ENCODE measurements at regions not wholly inside any gene's neighbourhood (a gene's known extent, or its start where the extent isn't known, plus 50 kb on each side); places are given as distances from the start of the nearest gene placed in this dataset.

GRCh38 chrX:477441-478012 is 90.8 kb upstream of the PPP2R3B start:
- no peaks in the 10 kb centered on the region for H3K9me3 ChIP-seq
- DNase-seq (ENCODE audit: low spot score), result no peak
- no peak overlapping the region for H3K4me3 ChIP-seq
- H3K36me3 ChIP-seq, result no peaks in the 10 kb centered on the region
- H3K27ac ChIP-seq, result no peak overlapping the region
- no peaks in the 10 kb centered on the region for H3K27me3 ChIP-seq
- TF ChIP-seq, protein P1, sequence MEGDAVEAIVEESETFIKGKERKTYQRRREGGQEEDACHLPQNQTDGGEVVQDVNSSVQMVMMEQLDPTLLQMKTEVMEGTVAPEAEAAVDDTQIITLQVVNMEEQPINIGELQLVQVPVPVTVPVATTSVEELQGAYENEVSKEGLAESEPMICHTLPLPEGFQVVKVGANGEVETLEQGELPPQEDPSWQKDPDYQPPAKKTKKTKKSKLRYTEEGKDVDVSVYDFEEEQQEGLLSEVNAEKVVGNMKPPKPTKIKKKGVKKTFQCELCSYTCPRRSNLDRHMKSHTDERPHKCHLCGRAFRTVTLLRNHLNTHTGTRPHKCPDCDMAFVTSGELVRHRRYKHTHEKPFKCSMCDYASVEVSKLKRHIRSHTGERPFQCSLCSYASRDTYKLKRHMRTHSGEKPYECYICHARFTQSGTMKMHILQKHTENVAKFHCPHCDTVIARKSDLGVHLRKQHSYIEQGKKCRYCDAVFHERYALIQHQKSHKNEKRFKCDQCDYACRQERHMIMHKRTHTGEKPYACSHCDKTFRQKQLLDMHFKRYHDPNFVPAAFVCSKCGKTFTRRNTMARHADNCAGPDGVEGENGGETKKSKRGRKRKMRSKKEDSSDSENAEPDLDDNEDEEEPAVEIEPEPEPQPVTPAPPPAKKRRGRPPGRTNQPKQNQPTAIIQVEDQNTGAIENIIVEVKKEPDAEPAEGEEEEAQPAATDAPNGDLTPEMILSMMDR (IDR thresholded peaks at IDR 0.05), result no peak
- H3K4me1 ChIP-seq, result no peaks in the 10 kb centered on the region

DNA sequence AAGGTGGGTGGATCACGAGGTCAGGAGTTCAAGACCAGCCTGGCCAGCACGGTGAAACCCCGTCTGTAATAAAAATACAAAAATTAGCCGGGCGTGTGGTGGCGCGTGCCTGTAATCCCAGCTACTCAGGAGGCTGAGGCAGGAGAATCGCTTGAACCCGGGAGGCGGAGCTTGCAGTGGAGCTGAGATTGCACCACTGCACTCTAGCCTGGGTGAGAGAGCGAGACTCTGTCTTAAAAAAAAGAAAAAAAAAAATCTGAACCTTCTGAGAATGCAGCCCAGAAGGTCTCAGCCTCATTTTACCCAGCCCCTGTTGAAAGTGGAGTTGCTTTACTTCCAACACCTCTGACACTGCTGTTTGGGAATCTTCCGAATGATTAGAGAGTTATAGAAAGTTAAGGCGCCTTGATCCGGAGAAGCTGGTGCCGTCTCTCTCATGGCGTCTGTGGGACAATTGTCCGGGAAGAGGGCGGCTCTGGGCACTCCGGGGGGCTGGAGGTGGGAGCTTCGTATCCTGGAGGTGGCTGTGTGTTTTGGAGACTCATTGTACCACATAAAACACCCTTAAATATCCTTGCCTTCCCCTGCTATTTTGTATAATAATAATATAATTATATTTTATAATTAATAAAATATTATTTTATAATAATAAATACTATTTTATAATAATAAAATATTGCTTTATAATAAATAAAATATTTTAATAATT is 92.7 kb upstream of the PPP2R3B start:
- no peak overlapping the region for H3K27ac ChIP-seq
- H3K4me3 ChIP-seq, result no peak overlapping the region
- no peaks in the 10 kb centered on the region for H3K36me3 ChIP-seq
- no peaks in the 10 kb centered on the region for H3K9me3 ChIP-seq
- DNase-seq (ENCODE audit: low spot score), result no peak
- TF ChIP-seq, protein P1 (IDR thresholded peaks at IDR 0.05), result no peak
- no peaks in the 10 kb centered on the region for H3K4me1 ChIP-seq
- no peaks in the 10 kb centered on the region for H3K27me3 ChIP-seq

- Histone ChIP-seq H3K4me3 (no peak overlapping the region), H3K36me3 (no peaks in the 10 kb centered on the region), H3K27me3 (no peaks in the 10 kb centered on the region), H3K27ac (no peak overlapping the region), H3K9me3 (peaks cover 0 to 6% of the 10 kb centered on the region in 2 donors), H3K4me1 (no peaks in the 10 kb centered on the region)
- TF ChIP-seq, protein P1 (IDR thresholded peaks at IDR 0.05), result no peak
- no peak for DNase-seq (ENCODE audit: low spot score)
Observed at GRCh38 chrX:480861-481417, 94.2 kb upstream of the PPP2R3B start.

- Histone ChIP-seq H3K27me3 (no peaks in the 10 kb centered on the region), H3K36me3 (no peaks in the 10 kb centered on the region), H3K4me3 (no peak overlapping the region), H3K9me3 (peaks cover 0 to 12% of the 10 kb centered on the region in 2 donors), H3K4me1 (no peaks in the 10 kb centered on the region), H3K27ac (no peak overlapping the region)
- TF ChIP-seq, protein P1 (IDR thresholded peaks at IDR 0.05), result no peak
- DNase-seq (ENCODE audit: low spot score), result no peak
Observed at GRCh38 chrX:482192-482701, 95.5 kb upstream of the PPP2R3B start.

- H3K9me3 ChIP-seq, result peaks cover 0 to 12% of the 10 kb centered on the region in 2 donors
- H3K27me3 ChIP-seq, result no peaks in the 10 kb centered on the region
- DNase-seq (ENCODE audit: low spot score), result no peak
- no peaks in the 10 kb centered on the region for H3K4me1 ChIP-seq
- no peaks in the 10 kb centered on the region for H3K36me3 ChIP-seq
- H3K27ac ChIP-seq, result no peak overlapping the region
- TF ChIP-seq, protein P1 (IDR thresholded peaks at IDR 0.05), result no peak
- no peak overlapping the region for H3K4me3 ChIP-seq
Observed at GRCh38 chrX:482702-483203, 96.0 kb upstream of the PPP2R3B start.

Data from right atrium auricular region (tissue), 2 donors.